Gastrocnemius medialis (tissue), 4 donors: ENCODE measurements at regions not wholly inside any gene's neighbourhood (a gene's known extent, or its start where the extent isn't known, plus 50 kb on each side); places are given as distances from the start of the nearest gene placed in this dataset.
A peak's percentile ranks its signal among the peaks of the same experiment; 100 is the strongest.
"Not testable (repeated sequence)": the region's sequence is repeated elsewhere in the genome, so short reads cannot be mapped to it uniquely, and the experiment has no call there.

Experiments
- ATAC-seq, 2 donors: fragments of 150-250 bp; one replicate each; pipeline ENCODE4 v1.9.1; 2016
- DNase-seq, 2 donors: peaks; one replicate each; pipeline ENCODE4 v3.0.0-alpha.2; 2019
- H3K27ac ChIP-seq, 4 donors: fragments of 200-600 bp; sonication (generic); 1 replicate in 1 of 4; 2 replicates in 3 of 4; pipeline ENCODE4 v1.5.1; 2016 to 2018; ENCODE audit warnings: mild to moderate bottlenecking in 2 of 4, moderate library complexity in 1 of 4
- H3K27me3 ChIP-seq, 3 donors: fragments of 200-600 bp; sonication (generic) in 2 of 3; 1 replicate in 1 of 3; 2 replicates in 2 of 3; pipeline versions ENCODE4 v1.5.1 to v1.6.0; 2016 to 2019; ENCODE audit warnings: mild to moderate bottlenecking in 1 of 3, moderate library complexity in 1 of 3
- H3K36me3 ChIP-seq, 2 donors: fragments of 200-600 bp; sonication (generic) in 1 of 2; one replicate each; pipeline ENCODE4 v1.5.1; 2017 to 2018
- H3K4me1 ChIP-seq, 2 donors: fragments of 200-600 bp; sonication (generic) in 1 of 2; one replicate each; pipeline ENCODE4 v1.5.1; 2016 to 2017; ENCODE audit warnings: mild to moderate bottlenecking in 2 of 2
- H3K4me3 ChIP-seq, 4 donors: fragments of 200-600 bp; sonication (generic) in 3 of 4; 1 replicate in 1 of 4; 2 replicates in 3 of 4; pipeline ENCODE4 v1.5.1; 2016 to 2019; ENCODE audit warnings: mild to moderate bottlenecking in 2 of 4
- H3K9me3 ChIP-seq, 3 donors: fragments of 200-600 bp; sonication (generic) in 2 of 3; 1 replicate in 1 of 3; 2 replicates in 2 of 3; pipeline ENCODE4 v1.5.1; 2016 to 2019
- CTCF ChIP-seq, 5 experiments: fragments of 450-650 bp in 3 of 5; fragments of 200-600 bp in 2 of 5; sonication (generic) in 2 of 5; IDR thresholded peaks in 4 of 5; conservative IDR thresholded peaks in 1 of 5; 1 replicate in 4 of 5; 2 replicates in 1 of 5; pipeline ENCODE4 v1.5.1; 2016 to 2019; ENCODE audit warnings: antibody characterized with exemption in 5 of 5, mild to moderate bottlenecking in 3 of 5, moderate library complexity in 3 of 5
- POLR2A ChIP-seq, 2 donors: fragments of 450-650 bp; IDR thresholded peaks; one replicate each; pipeline ENCODE4 v1.6.1; 2017; ENCODE audit warnings: antibody characterized with exemption in 2 of 2, mild to moderate bottlenecking in 2 of 2, moderate library complexity in 2 of 2
- in situ Hi-C, 4 donors: fragments of 200-750 bp; cut with MboI; loops; one replicate each; pipeline versions ENCODE4 v1.15.0 to v1.8.0; 2017; ENCODE audit warnings: low sequenced_read_pairs in 4 of 4
- intact Hi-C: fragments of 100-400 bp; cut with DNase I; formaldehyde crosslinking; loops from one replicate; pipeline ENCODE4 v1.15.1; 2023; ENCODE audit warnings: low total_unique reads

DNA sequence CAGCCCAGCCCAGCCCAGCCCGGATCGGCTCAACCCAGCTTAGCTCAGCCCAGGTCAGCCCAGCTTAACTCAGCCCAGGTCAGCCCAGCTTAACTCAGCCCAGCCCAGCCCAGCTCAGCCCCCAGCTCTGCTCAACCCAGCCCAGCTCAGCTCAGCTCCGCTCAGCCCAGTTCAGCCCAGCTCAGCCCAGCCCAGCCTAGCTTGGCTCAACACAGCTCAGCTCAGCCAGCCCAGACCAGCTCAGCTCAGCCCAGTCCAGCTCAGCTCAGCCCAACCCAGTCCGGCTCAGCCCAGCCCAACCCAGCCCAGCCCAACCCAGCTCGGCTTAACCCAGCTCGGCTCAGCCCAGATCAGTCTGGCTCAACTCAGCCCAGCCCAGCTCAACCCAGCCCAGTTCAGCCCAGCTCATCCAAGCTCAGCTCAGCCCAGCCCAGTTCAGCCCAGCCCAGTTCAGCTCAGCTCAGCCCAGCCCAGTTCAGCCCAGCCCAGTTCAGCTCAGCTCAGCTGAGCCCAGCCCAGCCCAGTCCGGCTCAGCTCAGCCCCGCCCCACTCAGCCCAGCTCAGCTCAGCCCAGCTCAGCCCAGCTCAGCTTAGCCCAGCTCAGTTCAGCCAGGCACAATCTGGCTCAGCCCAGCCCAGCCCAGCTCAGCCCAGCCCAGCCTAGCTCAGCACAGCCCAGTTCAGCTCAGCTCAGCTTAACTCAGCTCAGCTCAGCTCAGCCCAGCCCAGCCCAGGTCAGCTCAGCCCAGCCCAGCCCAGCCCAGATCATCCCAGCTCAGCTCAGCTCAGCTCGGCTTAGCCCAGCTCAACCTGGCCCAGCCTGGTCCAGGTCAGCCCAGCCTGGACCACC is 331.7 kb downstream of the TMEM121 start:
- TF ChIP-seq CTCF (IDR thresholded peaks at IDR 0.05 in 4 of 5, conservative IDR thresholded peaks at IDR 0.05 in 1 of 5), result no peak
- no peak for TF ChIP-seq POLR2A (IDR thresholded peaks at IDR 0.05)
- no peaks in the 10 kb centered on the region for H3K9me3 ChIP-seq
- in situ Hi-C loops, result no loop called here
- DNase-seq (no peak), ATAC-seq (no peak)
- no peaks in the 10 kb centered on the region for H3K4me1 ChIP-seq
- intact Hi-C loops, result no loop called here
- no peak overlapping the region for H3K27ac ChIP-seq
- H3K27me3 ChIP-seq, result no peaks in the 10 kb centered on the region
- no peaks in the 10 kb centered on the region for H3K36me3 ChIP-seq
- H3K4me3 ChIP-seq, result no peak overlapping the region

DNA sequence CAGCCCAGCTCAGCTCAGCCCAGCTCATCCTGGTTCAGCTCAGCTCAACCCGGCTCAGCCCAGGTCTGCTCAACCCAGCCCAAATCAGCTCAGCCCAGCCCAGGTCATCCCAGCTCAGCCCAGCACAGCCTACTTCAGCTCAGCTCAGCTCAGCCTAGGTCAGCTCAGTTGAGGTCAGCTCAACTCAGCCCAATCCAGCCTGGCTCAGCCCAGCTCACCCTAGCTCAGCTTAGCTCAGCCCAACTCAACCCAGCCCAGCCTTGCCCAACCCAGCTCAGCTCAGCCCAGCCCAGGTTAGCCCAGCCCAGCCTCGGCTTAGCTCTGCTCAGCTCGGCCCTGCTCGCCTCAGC is 332.3 kb downstream of the TMEM121 start:
- ATAC-seq, result no peak
- Histone ChIP-seq H3K27me3 (no peaks in the 10 kb centered on the region), H3K27ac (no peak overlapping the region), H3K9me3 (no peaks in the 10 kb centered on the region), H3K4me1 (no peaks in the 10 kb centered on the region), H3K4me3 (no peak overlapping the region), H3K36me3 (no peaks in the 10 kb centered on the region)
- intact Hi-C loops, result no loop called here
- no peak for TF ChIP-seq POLR2A (IDR thresholded peaks at IDR 0.05)
- TF ChIP-seq CTCF (IDR thresholded peaks at IDR 0.05 in 4 of 5, conservative IDR thresholded peaks at IDR 0.05 in 1 of 5), result no peak
- in situ Hi-C loops, result no loop called here
- peak in 1 of 2 donors; percentile 3 for DNase-seq

GRCh38 chr14:105859073-105859716 is 332.8 kb downstream of the TMEM121 start:
- H3K27ac ChIP-seq, H3K4me1 ChIP-seq, H3K9me3 ChIP-seq, H3K27me3 ChIP-seq, H3K36me3 ChIP-seq, ATAC-seq, in situ Hi-C loops, intact Hi-C loops, H3K4me3 ChIP-seq: not testable (repeated sequence)
- DNase-seq, result peak in 1 of 2 donors; percentile 3

DNA sequence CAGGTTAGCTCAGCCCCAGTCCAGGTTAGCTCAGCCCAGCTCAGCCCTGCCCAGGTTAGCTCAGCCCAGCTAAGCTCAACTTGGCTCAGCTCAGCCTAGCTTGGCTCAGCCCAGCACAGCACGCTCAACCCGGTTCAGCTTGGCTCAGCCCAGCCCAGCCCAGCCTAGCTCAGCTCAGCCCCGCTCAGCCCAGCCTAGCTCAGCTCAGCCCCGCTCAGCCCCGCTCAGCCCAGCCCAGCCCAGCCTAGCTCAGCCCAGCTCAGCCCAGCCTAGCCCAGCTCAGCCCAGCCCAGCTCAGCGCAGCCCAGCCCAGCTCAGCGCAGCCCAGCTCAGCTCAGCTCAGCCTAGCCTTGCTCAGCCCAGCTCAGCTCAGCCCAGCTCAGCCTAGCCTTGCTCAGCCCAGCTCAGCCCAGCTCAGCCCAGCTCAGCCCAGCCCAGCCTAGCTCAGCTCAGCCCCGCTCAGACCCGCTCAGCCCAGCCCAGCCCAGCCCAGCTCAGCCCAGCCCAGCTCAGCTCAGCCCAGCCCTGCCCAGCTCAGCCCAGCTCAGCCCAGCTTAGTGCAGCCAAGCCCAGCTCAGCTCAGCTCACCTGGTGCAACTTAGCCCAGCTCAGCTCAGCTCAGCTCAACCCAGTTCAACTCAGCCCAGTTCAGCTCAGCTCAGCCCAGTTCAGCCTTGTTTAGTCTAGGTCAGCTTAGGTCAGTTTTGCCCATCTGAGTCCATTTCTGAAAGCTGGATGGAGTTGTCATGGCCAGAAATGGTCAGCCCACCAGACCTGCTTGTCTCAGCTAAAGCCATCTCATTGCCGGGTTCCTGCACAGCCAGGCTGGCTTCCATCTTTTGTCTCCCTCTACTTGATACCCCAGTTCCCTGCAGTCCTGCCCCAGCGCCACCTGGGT is 333.6 kb downstream of the TMEM121 start:
- Histone ChIP-seq H3K27ac (no peak overlapping the region), H3K9me3 (no peaks in the 10 kb centered on the region), H3K27me3 (no peaks in the 10 kb centered on the region), H3K4me1 (no peaks in the 10 kb centered on the region), H3K36me3 (no peaks in the 10 kb centered on the region), H3K4me3 (no peak overlapping the region)
- in situ Hi-C loops, result no loop called here
- intact Hi-C loops, result no loop called here
- DNase-seq, result peak in 1 of 2 donors; percentile 8
- TF ChIP-seq CTCF (IDR thresholded peaks at IDR 0.05 in 4 of 5, conservative IDR thresholded peaks at IDR 0.05 in 1 of 5) (no peak), POLR2A (IDR thresholded peaks at IDR 0.05) (no peak)
- no peak for ATAC-seq
